ENCODE measurements at regions not wholly inside any gene's neighbourhood (a gene's known extent, or its start where the extent isn't known, plus 50 kb on each side); places are given as distances from the start of the nearest gene placed in this dataset.
"Not testable (repeated sequence)": the region's sequence is repeated elsewhere in the genome, so short reads cannot be mapped to it uniquely, and the experiment has no call there.

- not testable (repeated sequence) for TF ChIP-seq ZNF274 (IDR thresholded peaks at IDR 0.05; ENCODE audit: low read depth, low read length); SUZ12 (IDR thresholded peaks at IDR 0.05; ENCODE audit: extremely low read depth, insufficient read depth, insufficient read length)
These were observed 494.1 kb downstream of the TMEM135 start for GRCh38 chr11:87531835-87532234.
